ENCODE measurements at regions not wholly inside any gene's neighbourhood (a gene's known extent, or its start where the extent isn't known, plus 50 kb on each side); places are given as distances from the start of the nearest gene placed in this dataset.

GRCh38 chr9:19623941-19624340, 164.9 kb downstream of the SLC24A2 start:
- TF ChIP-seq POLR2A (IDR thresholded peaks at IDR 0.05; ENCODE audit: low read depth, low read length), result no peak
- no peak for TF ChIP-seq POLR2AphosphoS5 (IDR thresholded peaks at IDR 0.05; ENCODE audit: low read depth, low read length)
- TF ChIP-seq SPI1 (IDR thresholded peaks at IDR 0.05; ENCODE audit: low read depth, low read length), result no peak
- no peak for TF ChIP-seq TAF1 (IDR thresholded peaks at IDR 0.05; ENCODE audit: low read depth, low read length)
- TF ChIP-seq POU2F2 (IDR thresholded peaks at IDR 0.05; ENCODE audit: low read depth, low read length), result no peak
- TF ChIP-seq PAX5 (IDR thresholded peaks at IDR 0.05; ENCODE audit: insufficient read depth, low read length, severe bottlenecking), result no peak
